H1 (cell line): ENCODE measurements at regions not wholly inside any gene's neighbourhood (a gene's known extent, or its start where the extent isn't known, plus 50 kb on each side); places are given as distances from the start of the nearest gene placed in this dataset.

ENCODE experiments used
- CTCF ChIA-PET: fragments of 300-600 bp; sonication (Branson Sonifier 250); formaldehyde crosslinking; loops from one replicate; lab custom pipeline; 2021; ENCODE audit not compliant: partially characterized antibody; lab: Charles Lee
- POLR2A ChIA-PET: fragments of 300-600 bp; sonication (Branson Sonifier 250); formaldehyde crosslinking; loops from one replicate; lab custom pipeline; 2021; ENCODE audit warnings: inconsistent platforms; ENCODE audit not compliant: partially characterized antibody; lab: Charles Lee
- DNase-seq, 2 experiments: peaks; one replicate each; pipeline versions ENCODE4 v3.0.0 to v3.0.0-alpha.2; 2010 to 2022; ENCODE audit warnings: low spot score in 2 of 2, low read depth in 1 of 2, mixed read lengths in 1 of 2
- FAIRE-seq: peaks from 2 replicates; lab custom pipeline; 2011; peaks lifted over from hg19 to GRCh38; lab: Jason Lieb, UNC
- H2AFZ ChIP-seq: 2 replicates; pipeline ENCODE4 v1.8.1; 2012; ENCODE audit warnings: low read length, inconsistent platforms
- H2AK5ac ChIP-seq: 2 replicates; pipeline ENCODE4 v1.6.1; 2013; ENCODE audit warnings: low read depth, low read length
- H2BK120ac ChIP-seq: replicated peaks from 2 replicates; pipeline ENCODE3; 2013; ENCODE audit warnings: low read depth, low read length, inconsistent platforms
- H2BK12ac ChIP-seq: 2 replicates; pipeline ENCODE4 v1.6.1; 2013; ENCODE audit warnings: low read depth, low read length
- H2BK15ac ChIP-seq: 2 replicates; pipeline ENCODE4 v1.6.1; 2013; ENCODE audit warnings: low read length
- H2BK20ac ChIP-seq: 2 replicates; pipeline ENCODE4 v1.6.1; 2013; ENCODE audit warnings: low read length
- H2BK5ac ChIP-seq: 2 replicates; pipeline ENCODE4 v1.6.1; 2013; ENCODE audit warnings: low read depth, low read length
- H3K14ac ChIP-seq: 2 replicates; pipeline ENCODE4 v1.6.1; 2013; ENCODE audit warnings: inconsistent platforms; ENCODE audit not compliant: insufficient read length
- H3K18ac ChIP-seq: 2 replicates; pipeline ENCODE4 v1.6.1; 2013; ENCODE audit warnings: low read length; ENCODE audit errors: extremely low read depth
- H3K23ac ChIP-seq: 2 replicates; pipeline ENCODE4 v1.6.1; 2013; ENCODE audit warnings: inconsistent platforms; ENCODE audit not compliant: insufficient read length
- H3K23me2 ChIP-seq: 2 replicates; pipeline ENCODE4 v1.6.1; 2013; ENCODE audit warnings: low read depth, low read length
- H3K27ac ChIP-seq: 2 replicates; pipeline ENCODE4 v1.6.1; 2011; ENCODE audit warnings: low read depth, low read length, inconsistent platforms
- H3K27me3 ChIP-seq, 4 experiments: replicated peaks in 1 of 4; 1 replicate in 1 of 4; 2 replicates in 3 of 4; pipeline versions ENCODE4 v1.6.1 to v1.8.1; 2011 to 2013; ENCODE audit warnings: low read length in 3 of 4, mild to moderate bottlenecking in 3 of 4, inconsistent platforms in 2 of 4, mixed read lengths in 2 of 4, moderate library complexity in 1 of 4; ENCODE audit not compliant: control insufficient read depth in 3 of 4, insufficient read depth in 3 of 4; ENCODE audit errors: extremely low read depth in 1 of 4
- H3K36me3 ChIP-seq, 4 experiments: 2 replicates each; pipeline versions ENCODE4 v1.6.1 to v1.8.1; 2011 to 2013; ENCODE audit warnings: mild to moderate bottlenecking in 4 of 4, low read length in 3 of 4, moderate library complexity in 2 of 4, control low read depth in 1 of 4, inconsistent platforms in 1 of 4; ENCODE audit not compliant: insufficient read depth in 4 of 4, control insufficient read depth in 2 of 4
- H3K4ac ChIP-seq: replicated peaks from 2 replicates; pipeline ENCODE3; 2013; ENCODE audit warnings: low read length, low read depth, mixed read lengths, inconsistent platforms; ENCODE audit not compliant: insufficient read length
- H3K4me1 ChIP-seq, 4 experiments: replicated peaks in 1 of 4; 1 replicate in 1 of 4; 2 replicates in 3 of 4; pipeline versions ENCODE4 v1.6.1 to v1.8.1; 2011 to 2013; ENCODE audit warnings: low read length in 3 of 4, inconsistent platforms in 2 of 4, mixed read lengths in 1 of 4; ENCODE audit not compliant: insufficient read depth in 4 of 4, control insufficient read depth in 3 of 4
- H3K4me2 ChIP-seq, 2 experiments: 2 replicates each; pipeline versions ENCODE4 v1.6.1 to v1.8.1; 2011 to 2013; ENCODE audit warnings: low read depth in 2 of 2, low read length in 2 of 2, control low read depth in 1 of 2, inconsistent platforms in 1 of 2, mild to moderate bottlenecking in 1 of 2; ENCODE audit not compliant: insufficient read depth in 1 of 2
- H3K4me3 ChIP-seq, 4 experiments: fragments of 200-600, 300-600 bp in 1 of 4; sonication (generic), shearing (Covaris generic), sonication (Bioruptor Twin) in 1 of 4; 2 replicates each; pipeline versions ENCODE4 v1.5.1 to v1.8.1; 2011 to 2016; ENCODE audit warnings: low read length in 4 of 4, low read depth in 3 of 4, control low read depth in 2 of 4, inconsistent platforms in 2 of 4, mild to moderate bottlenecking in 2 of 4, mixed read lengths in 1 of 4, moderate library complexity in 1 of 4; ENCODE audit not compliant: insufficient read depth in 2 of 4; ENCODE audit errors: extremely low read depth in 1 of 4
- H3K56ac ChIP-seq: replicated peaks from 2 replicates; pipeline ENCODE3; 2013; ENCODE audit warnings: low read depth, mild to moderate bottlenecking, mixed read lengths, low read length, inconsistent platforms; ENCODE audit not compliant: insufficient read length
- H3K79me1 ChIP-seq: 2 replicates; pipeline ENCODE4 v1.6.1; 2013; ENCODE audit warnings: low read depth, low read length, control low read depth
- H3K79me2 ChIP-seq, 2 experiments: 2 replicates each; pipeline versions ENCODE4 v1.6.1 to v1.8.1; 2012 to 2013; ENCODE audit warnings: low read length in 2 of 2, mild to moderate bottlenecking in 2 of 2, inconsistent platforms in 1 of 2; ENCODE audit not compliant: insufficient read depth in 2 of 2, control insufficient read depth in 1 of 2
- H3K9ac ChIP-seq, 4 experiments: replicated peaks in 1 of 4; 1 replicate in 1 of 4; 2 replicates in 3 of 4; pipeline versions ENCODE4 v1.6.1 to v1.8.1; 2011 to 2013; ENCODE audit warnings: low read depth in 3 of 4, low read length in 3 of 4, control low read depth in 2 of 4, mild to moderate bottlenecking in 2 of 4, moderate library complexity in 2 of 4, inconsistent platforms in 1 of 4; ENCODE audit errors: extremely low read depth in 1 of 4
- H3K9me3 ChIP-seq, 2 experiments: 2 replicates each; pipeline versions ENCODE4 v1.6.1 to v1.8.1; 2012 to 2013; ENCODE audit warnings: mild to moderate bottlenecking in 2 of 2, moderate library complexity in 2 of 2, control low read depth in 1 of 2, inconsistent platforms in 1 of 2, low read depth in 1 of 2, low read length in 1 of 2, mixed read lengths in 1 of 2; ENCODE audit not compliant: insufficient read depth in 2 of 2
- H4K20me1 ChIP-seq, 2 experiments: replicated peaks in 1 of 2; 2 replicates each; pipeline versions ENCODE3 to v1.8.1; 2011 to 2013; ENCODE audit warnings: inconsistent platforms in 2 of 2, low read length in 2 of 2, mild to moderate bottlenecking in 1 of 2; ENCODE audit not compliant: insufficient read depth in 2 of 2, control insufficient read depth in 1 of 2
- H4K5ac ChIP-seq: 2 replicates; pipeline ENCODE4 v1.6.1; 2013; ENCODE audit warnings: low read length, low read depth, mixed read lengths, inconsistent platforms; ENCODE audit not compliant: insufficient read length
- H4K8ac ChIP-seq: 2 replicates; pipeline ENCODE4 v1.8.0; 2013; ENCODE audit warnings: mild to moderate bottlenecking, moderate library complexity, low read length, inconsistent platforms; ENCODE audit not compliant: insufficient read depth; ENCODE audit errors: extremely low read depth
- H4K91ac ChIP-seq: replicated peaks from 2 replicates; pipeline ENCODE3; 2013; ENCODE audit warnings: low read length, mixed read lengths, inconsistent platforms; ENCODE audit not compliant: insufficient read length
- BRCA1 ChIP-seq: IDR thresholded peaks from 2 replicates; pipeline ENCODE4 v1.6.1; 2012; ENCODE audit warnings: low read depth, low read length, improper control_type of control experiment
- CEBPB ChIP-seq: IDR thresholded peaks from 2 replicates; pipeline ENCODE4 v1.6.1; 2012; ENCODE audit warnings: low read depth, low read length
- EGR1 ChIP-seq: IDR thresholded peaks from 2 replicates; pipeline ENCODE4 v1.6.1; 2011; ENCODE audit warnings: low read depth, low read length, borderline replicate concordance
- EZH2 ChIP-seq: fragments of 200-600 bp; sonication (generic); IDR thresholded peaks from 2 replicates; pipeline ENCODE4 v1.7.1; 2012; ENCODE audit warnings: low read depth, mild to moderate bottlenecking, moderate library complexity, low read length, inconsistent platforms; ENCODE audit not compliant: severe bottlenecking
- JUN ChIP-seq: IDR thresholded peaks from 2 replicates; pipeline ENCODE4 v1.6.1; 2011; ENCODE audit warnings: low read depth, mild to moderate bottlenecking, improper control_type of control experiment, low read length
- RAD21 ChIP-seq, 2 experiments: IDR thresholded peaks in 1 of 2; conservative IDR thresholded peaks in 1 of 2; 2 replicates each; pipeline ENCODE4 v1.6.1; 2011; ENCODE audit warnings: low read depth in 2 of 2, low read length in 2 of 2, improper control_type of control experiment in 1 of 2, inconsistent platforms in 1 of 2, mild to moderate bottlenecking in 1 of 2, moderate library complexity in 1 of 2
- SIN3A ChIP-seq, 2 experiments: IDR thresholded peaks in 1 of 2; conservative IDR thresholded peaks in 1 of 2; 2 replicates each; pipeline ENCODE4 v1.6.1; 2011 to 2012; ENCODE audit warnings: low read length in 2 of 2, improper control_type of control experiment in 1 of 2, low read depth in 1 of 2, mild to moderate bottlenecking in 1 of 2
- SIRT6 ChIP-seq: IDR thresholded peaks from one replicate; pipeline ENCODE4 v1.7.1; 2012; ENCODE audit warnings: low read length, inconsistent platforms
- SRF ChIP-seq: IDR thresholded peaks from 2 replicates; pipeline ENCODE4 v1.6.1; 2011; ENCODE audit warnings: mild to moderate bottlenecking, low read depth, low read length, moderate library complexity
- TBP ChIP-seq: IDR thresholded peaks from 2 replicates; pipeline ENCODE4 v1.6.1; 2011; ENCODE audit warnings: low read depth, low read length, improper control_type of control experiment
- ZNF274 ChIP-seq: IDR thresholded peaks from 2 replicates; pipeline ENCODE4 v1.7.0; 2012; ENCODE audit warnings: low read length, borderline replicate concordance; ENCODE audit errors: extremely low read depth
- WGBS, 2 experiments: shearing (Covaris generic) in 1 of 2; methylation state at CpG; one replicate each; pipeline versions ENCODE4 v1.1.6 to v1.1.7; 2013 to 2015; ENCODE audit warnings: low lambda C conversion rate in 2 of 2, mixed read lengths in 2 of 2, inconsistent platforms in 1 of 2, low coverage in 1 of 2, missing lambda C conversion rate in 1 of 2; ENCODE audit not compliant: insufficient replicate concordance in 2 of 2, insufficient coverage in 1 of 2, insufficient read length in 1 of 2; ENCODE audit errors: extremely low coverage in 1 of 2, missing lambda C conversion rate in 1 of 2; 5-methylcytosine and 5-hydroxymethylcytosine counted together
- TF ChIP-seq, protein P1 (sequence below): IDR thresholded peaks from 2 replicates; pipeline ENCODE4 v1.6.1; 2012; ENCODE audit warnings: inconsistent platforms

GRCh38 chr10:44787480-44788075, 123.6 kb upstream of the TMEM72 start:
- Histone ChIP-seq H3K79me2 (no peaks in the 10 kb centered on the region), H4K8ac (no peak overlapping the region), H3K27ac (no peak overlapping the region), H3K56ac (no peak overlapping the region), H3K27me3 (no peaks in the 10 kb centered on the region), H4K91ac (no peak overlapping the region), H2BK5ac (no peak overlapping the region), H2BK12ac (no peak overlapping the region), H3K9ac (no peak overlapping the region), H3K18ac (no peak overlapping the region), H3K4me2 (no peak overlapping the region), H3K23me2 (peaks cover 2% of the 10 kb centered on the region; the same call in 1 of the 2 replicates), H2BK120ac (no peak overlapping the region), H3K4me1 (no peaks in the 10 kb centered on the region), H3K79me1 (no peaks in the 10 kb centered on the region), H3K14ac (no peak overlapping the region), H3K23ac (no peak overlapping the region), H2BK20ac (no peak overlapping the region), H3K4ac (no peak overlapping the region), H3K4me3 (no peak overlapping the region), H2AFZ (no peak overlapping the region), H2AK5ac (no peak overlapping the region), H4K20me1 (no peaks in the 10 kb centered on the region), H4K5ac (no peak overlapping the region), H3K36me3 (no peaks in the 10 kb centered on the region), H2BK15ac (no peak overlapping the region), H3K9me3 (no peaks in the 10 kb centered on the region)
- TF ChIP-seq JUN = no peak
- TF ChIP-seq RAD21 (IDR thresholded peaks at IDR 0.05 in 1 of 2, conservative IDR thresholded peaks at IDR 0.05 in 1 of 2; ENCODE audit: low read depth in 2 of 2, low read length in 2 of 2) = no peak
- TF ChIP-seq EGR1 = no peak
- no peak for TF ChIP-seq TBP
- no peak for TF ChIP-seq SIN3A (conservative IDR thresholded peaks at IDR 0.05 in 1 of 2, IDR thresholded peaks at IDR 0.05 in 1 of 2; ENCODE audit: low read depth in 1 of 2, low read length in 2 of 2)
- TF ChIP-seq, protein P1, sequence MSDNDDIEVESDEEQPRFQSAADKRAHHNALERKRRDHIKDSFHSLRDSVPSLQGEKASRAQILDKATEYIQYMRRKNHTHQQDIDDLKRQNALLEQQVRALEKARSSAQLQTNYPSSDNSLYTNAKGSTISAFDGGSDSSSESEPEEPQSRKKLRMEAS = no peak
- TF ChIP-seq EZH2 = no peak
- no peak for TF ChIP-seq CEBPB
- no peak for TF ChIP-seq BRCA1
- TF ChIP-seq ZNF274 = no peak
- no peak for TF ChIP-seq SIRT6
- no peak for TF ChIP-seq SRF
- ChIA-PET CTCF (no interaction called here), POLR2A (no interaction called here)
- FAIRE-seq = no peak
- DNase-seq = no peak
- 93% methylated on average over 7 of the region's 7 CpGs; no CpG with 5 or more reads in 1 of the 2 experiments for WGBS, 2 experiments
